ENCODE measurements at regions not wholly inside any gene's neighbourhood (a gene's known extent, or its start where the extent isn't known, plus 50 kb on each side); places are given as distances from the start of the nearest gene placed in this dataset.

DNA sequence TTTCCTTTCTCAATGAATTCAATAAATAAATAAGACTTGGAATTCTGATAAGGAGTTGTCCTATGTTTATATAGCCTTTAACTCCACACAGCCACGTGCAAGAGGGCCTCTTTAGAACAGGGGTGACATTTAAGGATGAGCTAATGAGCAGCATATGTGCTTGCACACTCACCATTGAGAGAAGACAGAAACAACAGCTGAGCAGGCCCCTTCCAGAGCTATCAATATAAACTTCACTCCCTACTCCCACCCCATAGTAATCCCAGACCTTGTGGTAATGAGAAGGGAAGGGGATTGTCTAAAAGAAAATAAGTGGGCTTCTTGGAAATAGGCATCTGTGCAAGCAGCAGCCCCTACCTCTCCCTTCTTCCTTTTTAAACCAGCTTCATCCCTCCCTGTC, 176.0 kb downstream of the SEC16B start:
- TF ChIP-seq CREB1 (IDR thresholded peaks at IDR 0.05; ENCODE audit: low read depth) (no peak), RAD21 (IDR thresholded peaks at IDR 0.05; ENCODE audit: low read depth) (no peak), REST (IDR thresholded peaks at IDR 0.05; ENCODE audit: low read depth) (no peak), EP300 (IDR thresholded peaks at IDR 0.05; ENCODE audit: borderline replicate concordance) (no peak), ZBTB7A (IDR thresholded peaks at IDR 0.05; ENCODE audit: low read depth) (no peak), NFIC (IDR thresholded peaks at IDR 0.05) (no peak), YY1 (IDR thresholded peaks at IDR 0.05; ENCODE audit: low read depth) (no peak), TCF12 (IDR thresholded peaks at IDR 0.05; ENCODE audit: low read depth) (no peak)
- TF ChIP-seq, protein P1, sequence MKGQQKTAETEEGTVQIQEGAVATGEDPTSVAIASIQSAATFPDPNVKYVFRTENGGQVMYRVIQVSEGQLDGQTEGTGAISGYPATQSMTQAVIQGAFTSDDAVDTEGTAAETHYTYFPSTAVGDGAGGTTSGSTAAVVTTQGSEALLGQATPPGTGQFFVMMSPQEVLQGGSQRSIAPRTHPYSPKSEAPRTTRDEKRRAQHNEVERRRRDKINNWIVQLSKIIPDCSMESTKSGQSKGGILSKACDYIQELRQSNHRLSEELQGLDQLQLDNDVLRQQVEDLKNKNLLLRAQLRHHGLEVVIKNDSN (IDR thresholded peaks at IDR 0.05): no peak
- TF ChIP-seq, protein P2, sequence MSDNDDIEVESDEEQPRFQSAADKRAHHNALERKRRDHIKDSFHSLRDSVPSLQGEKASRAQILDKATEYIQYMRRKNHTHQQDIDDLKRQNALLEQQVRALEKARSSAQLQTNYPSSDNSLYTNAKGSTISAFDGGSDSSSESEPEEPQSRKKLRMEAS (IDR thresholded peaks at IDR 0.05): no peak
